Stimulated activated CD4-positive, alpha-beta T cell treated with anti-CD3 and anti-CD28 coated beads, Interleukin-15, amount 100 ng/mL, for 1 hour (primary cell): ENCODE measurements at regions not wholly inside any gene's neighbourhood (a gene's known extent, or its start where the extent isn't known, plus 50 kb on each side); places are given as distances from the start of the nearest gene placed in this dataset.
"Not testable (repeated sequence)": the region's sequence is repeated elsewhere in the genome, so short reads cannot be mapped to it uniquely, and the experiment has no call there.

Experiments
- DNase-seq, 2 donors: peaks; one replicate each; pipeline ENCODE4 v3.0.0-alpha.2; 2020; ENCODE audit warnings: low read depth in 1 of 2, low spot score in 1 of 2

- DNase-seq, result no peak
Measured at GRCh38 chr10:31687663-31688482, 240.8 kb downstream of the ARHGAP12 start.

- no peak for DNase-seq
Measured at GRCh38 chr10:31686599-31686998, 242.0 kb downstream of the ARHGAP12 start.

- DNase-seq, result no peak
Measured at GRCh38 chr10:31683682-31684081, 244.9 kb downstream of the ARHGAP12 start.

GRCh38 chr10:31679936-31680335 lies 248.7 kb downstream of the ARHGAP12 start:
- no peak for DNase-seq

- DNase-seq, result no peak
Measured at GRCh38 chr10:31678575-31679516, 249.8 kb downstream of the ARHGAP12 start.

GRCh38 chr10:31678139-31678536 lies 250.5 kb downstream of the ARHGAP12 start:
- no peak for DNase-seq

GRCh38 chr10:31677195-31678138 lies 251.2 kb downstream of the ARHGAP12 start:
- DNase-seq, result no peak

- no peak for DNase-seq
Measured at GRCh38 chr10:31675726-31676125, 252.9 kb downstream of the ARHGAP12 start.

- DNase-seq, result no peak
Measured at GRCh38 chr10:31669357-31669756, 259.3 kb downstream of the ARHGAP12 start.

GRCh38 chr10:31668326-31668725 lies 260.3 kb downstream of the ARHGAP12 start:
- no peak for DNase-seq

- DNase-seq, result not testable (repeated sequence)
Measured at GRCh38 chr10:31665764-31666279, 262.8 kb downstream of the ARHGAP12 start.

- no peak for DNase-seq
Measured at GRCh38 chr10:31664803-31665202, 263.8 kb downstream of the ARHGAP12 start.

- not testable (repeated sequence) for DNase-seq
Measured at GRCh38 chr10:31664071-31664470, 264.6 kb downstream of the ARHGAP12 start.

GRCh38 chr10:31660300-31660699 lies 268.3 kb downstream of the ARHGAP12 start:
- DNase-seq, result no peak

GRCh38 chr10:31659665-31660064 lies 269.0 kb downstream of the ARHGAP12 start:
- DNase-seq, result no peak

- no peak for DNase-seq
Measured at GRCh38 chr10:31657434-31657872, 271.2 kb downstream of the ARHGAP12 start.

- no peak for DNase-seq
Measured at GRCh38 chr10:31656851-31657433, 271.7 kb downstream of the ARHGAP12 start.

GRCh38 chr10:31652038-31652437 lies 276.6 kb downstream of the ARHGAP12 start:
- DNase-seq, result no peak

- DNase-seq, result no peak
Measured at GRCh38 chr10:31650010-31650409, 278.6 kb downstream of the ARHGAP12 start.

- DNase-seq, result no peak
Measured at GRCh38 chr10:31648966-31649365, 279.7 kb downstream of the ARHGAP12 start.
